ENCODE measurements at regions not wholly inside any gene's neighbourhood (a gene's known extent, or its start where the extent isn't known, plus 50 kb on each side); places are given as distances from the start of the nearest gene placed in this dataset.

GRCh38 chr11:38952698-38953097, 2354.7 kb upstream of the RAG2 start:
- WGBS, result 79% methylated on average over 4 of the region's 4 CpGs
- Histone ChIP-seq H3K27ac (no peak overlapping the region), H3K27me3 (replicated peaks; ENCODE audit: insufficient read depth) (no peaks in the 10 kb centered on the region), H3K36me3 (no peaks in the 10 kb centered on the region), H3K4me1 (replicated peaks) (no peaks in the 10 kb centered on the region), H3K4me3 (no peak overlapping the region), H3K9me3 (no peaks in the 10 kb centered on the region)
- intact Hi-C loops (cut with DNase I), result no loop called here
- TF ChIP-seq POLR2A (IDR thresholded peaks at IDR 0.05), result no peak
- DNase-seq (ENCODE audit: low spot score), result no peak

- Histone ChIP-seq H3K9me3 (no peaks in the 10 kb centered on the region), H3K4me1 (replicated peaks) (no peaks in the 10 kb centered on the region), H3K4me3 (no peak overlapping the region), H3K27me3 (replicated peaks; ENCODE audit: insufficient read depth) (no peaks in the 10 kb centered on the region), H3K27ac (no peak overlapping the region), H3K36me3 (no peaks in the 10 kb centered on the region)
- no peak for DNase-seq (ENCODE audit: low spot score)
- intact Hi-C loops (cut with DNase I), result no loop called here
- WGBS, result 33% methylated on average over 1 of the region's 1 CpG
- TF ChIP-seq POLR2A (IDR thresholded peaks at IDR 0.05) (no peak), POLR2AphosphoS5 (IDR thresholded peaks at IDR 0.05) (no peak)
Measured at GRCh38 chr11:38950867-38951266, 2352.8 kb upstream of the RAG2 start.

- intact Hi-C loops (cut with DNase I), result no loop called here
- H3K27me3 ChIP-seq (replicated peaks; ENCODE audit: insufficient read depth), result no peaks in the 10 kb centered on the region
- no peaks in the 10 kb centered on the region for H3K9me3 ChIP-seq
- no peaks in the 10 kb centered on the region for H3K36me3 ChIP-seq
- WGBS, result 87% methylated on average over 1 of the region's 1 CpG
- H3K4me3 ChIP-seq, result no peak overlapping the region
- H3K4me1 ChIP-seq (replicated peaks), result no peaks in the 10 kb centered on the region
- DNase-seq (ENCODE audit: low spot score), result no peak
- TF ChIP-seq POLR2AphosphoS5 (IDR thresholded peaks at IDR 0.05) (no peak), CTCF (IDR thresholded peaks at IDR 0.05) (no peak), POLR2A (IDR thresholded peaks at IDR 0.05) (no peak)
- no peak overlapping the region for H3K27ac ChIP-seq
Measured at GRCh38 chr11:38948392-38948791, 2350.4 kb upstream of the RAG2 start.

- no peak for TF ChIP-seq POLR2A (IDR thresholded peaks at IDR 0.05)
- TF ChIP-seq POLR2AphosphoS5 (IDR thresholded peaks at IDR 0.05), result no peak
- no peaks in the 10 kb centered on the region for H3K36me3 ChIP-seq
- DNase-seq (ENCODE audit: low spot score), result no peak
- intact Hi-C loops (cut with DNase I), result no loop called here
- H3K27ac ChIP-seq, result no peak overlapping the region
- H3K9me3 ChIP-seq, result no peaks in the 10 kb centered on the region
- H3K4me3 ChIP-seq, result no peak overlapping the region
- no peaks in the 10 kb centered on the region for H3K27me3 ChIP-seq (replicated peaks; ENCODE audit: insufficient read depth)
- no peaks in the 10 kb centered on the region for H3K4me1 ChIP-seq (replicated peaks)
- WGBS, result 36% methylated on average over 2 of the region's 2 CpGs
Measured at GRCh38 chr11:38937709-38938108, 2339.7 kb upstream of the RAG2 start.

- no peak for TF ChIP-seq POLR2AphosphoS5 (IDR thresholded peaks at IDR 0.05)
- no peak for TF ChIP-seq CTCF (IDR thresholded peaks at IDR 0.05)
- no peak for TF ChIP-seq POLR2A (IDR thresholded peaks at IDR 0.05)
- Histone ChIP-seq H3K4me1 (replicated peaks) (no peaks in the 10 kb centered on the region), H3K9me3 (no peaks in the 10 kb centered on the region), H3K27me3 (replicated peaks; ENCODE audit: insufficient read depth) (no peaks in the 10 kb centered on the region), H3K27ac (no peak overlapping the region), H3K4me3 (no peak overlapping the region), H3K36me3 (no peaks in the 10 kb centered on the region)
- intact Hi-C loops (cut with DNase I), result no loop called here
- no peak for DNase-seq (ENCODE audit: low spot score)
Measured at GRCh38 chr11:38935941-38936340, 2337.9 kb upstream of the RAG2 start.

- H3K27ac ChIP-seq, result no peak overlapping the region
- no peak overlapping the region for H3K4me3 ChIP-seq
- DNase-seq (ENCODE audit: low spot score), result no peak
- no peaks in the 10 kb centered on the region for H3K4me1 ChIP-seq (replicated peaks)
- no peaks in the 10 kb centered on the region for H3K9me3 ChIP-seq
- TF ChIP-seq POLR2A (IDR thresholded peaks at IDR 0.05) (no peak), CTCF (IDR thresholded peaks at IDR 0.05) (no peak), POLR2AphosphoS5 (IDR thresholded peaks at IDR 0.05) (no peak)
- H3K36me3 ChIP-seq, result no peaks in the 10 kb centered on the region
- WGBS, result 75% methylated on average over 2 of the region's 2 CpGs
- no peaks in the 10 kb centered on the region for H3K27me3 ChIP-seq (replicated peaks; ENCODE audit: insufficient read depth)
- intact Hi-C loops (cut with DNase I), result no loop called here
Measured at GRCh38 chr11:38927993-38928392, 2330.0 kb upstream of the RAG2 start.
